Astrocyte (in vitro differentiated cells and primary cell): ENCODE measurements at regions not wholly inside any gene's neighbourhood (a gene's known extent, or its start where the extent isn't known, plus 50 kb on each side); places are given as distances from the start of the nearest gene placed in this dataset.

ENCODE experiments used
- EZH2 ChIP-seq: IDR thresholded peaks from 2 replicates; pipeline ENCODE4 v1.6.1; 2012; ENCODE audit warnings: mild to moderate bottlenecking, low read length, inconsistent platforms; ENCODE audit not compliant: insufficient read depth
- TF ChIP-seq, protein P1 (sequence below): IDR thresholded peaks from 2 replicates; pipeline ENCODE4 v1.5.1; 2011; ENCODE audit warnings: low read depth, mild to moderate bottlenecking, inconsistent platforms, low read length, moderate library complexity; ENCODE audit not compliant: insufficient read depth

DNA sequence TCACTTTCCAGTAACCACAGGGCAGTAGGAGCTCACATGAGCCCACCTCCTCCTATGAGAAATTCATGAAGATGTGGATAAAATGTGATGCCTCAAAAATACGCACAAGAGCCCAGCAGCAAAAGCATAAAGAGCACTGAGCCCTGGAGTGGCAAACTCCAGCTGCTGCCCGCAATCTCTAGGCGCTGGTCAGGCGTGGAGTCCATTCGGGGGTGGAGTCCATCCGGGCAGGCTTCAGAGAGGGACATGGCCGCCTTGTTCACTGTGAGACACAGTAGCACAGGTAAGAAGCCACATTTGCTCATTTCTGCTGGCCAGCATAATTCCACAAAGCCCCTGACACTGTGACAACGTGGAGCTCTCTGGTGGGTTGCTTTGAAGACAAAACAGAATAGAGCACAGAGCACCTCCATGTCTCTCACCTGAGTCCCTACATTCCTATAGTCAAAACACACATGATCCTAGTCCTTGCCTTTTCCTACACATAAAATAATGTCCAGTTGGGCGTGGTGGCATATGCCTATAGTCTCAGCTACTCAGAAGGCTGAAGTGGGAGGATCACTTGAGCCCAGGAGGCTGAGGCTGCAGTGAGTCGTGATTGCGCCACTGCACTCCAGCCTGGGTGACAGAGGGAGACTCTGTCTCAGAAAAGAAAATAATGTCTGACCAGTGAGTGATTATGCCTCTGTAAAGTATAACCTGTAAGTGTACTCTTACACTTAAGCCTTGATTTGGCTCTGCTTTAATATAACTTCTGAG is 365.2 kb downstream of the GADD45G start:
- no peak for TF ChIP-seq EZH2
- TF ChIP-seq, protein P1, sequence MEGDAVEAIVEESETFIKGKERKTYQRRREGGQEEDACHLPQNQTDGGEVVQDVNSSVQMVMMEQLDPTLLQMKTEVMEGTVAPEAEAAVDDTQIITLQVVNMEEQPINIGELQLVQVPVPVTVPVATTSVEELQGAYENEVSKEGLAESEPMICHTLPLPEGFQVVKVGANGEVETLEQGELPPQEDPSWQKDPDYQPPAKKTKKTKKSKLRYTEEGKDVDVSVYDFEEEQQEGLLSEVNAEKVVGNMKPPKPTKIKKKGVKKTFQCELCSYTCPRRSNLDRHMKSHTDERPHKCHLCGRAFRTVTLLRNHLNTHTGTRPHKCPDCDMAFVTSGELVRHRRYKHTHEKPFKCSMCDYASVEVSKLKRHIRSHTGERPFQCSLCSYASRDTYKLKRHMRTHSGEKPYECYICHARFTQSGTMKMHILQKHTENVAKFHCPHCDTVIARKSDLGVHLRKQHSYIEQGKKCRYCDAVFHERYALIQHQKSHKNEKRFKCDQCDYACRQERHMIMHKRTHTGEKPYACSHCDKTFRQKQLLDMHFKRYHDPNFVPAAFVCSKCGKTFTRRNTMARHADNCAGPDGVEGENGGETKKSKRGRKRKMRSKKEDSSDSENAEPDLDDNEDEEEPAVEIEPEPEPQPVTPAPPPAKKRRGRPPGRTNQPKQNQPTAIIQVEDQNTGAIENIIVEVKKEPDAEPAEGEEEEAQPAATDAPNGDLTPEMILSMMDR: no peak
